Amniotic epithelial cell (primary cell): ENCODE measurements at regions not wholly inside any gene's neighbourhood (a gene's known extent, or its start where the extent isn't known, plus 50 kb on each side); places are given as distances from the start of the nearest gene placed in this dataset.
A peak's percentile ranks its signal among the peaks of the same experiment; 100 is the strongest.
"Not testable (repeated sequence)": the region's sequence is repeated elsewhere in the genome, so short reads cannot be mapped to it uniquely, and the experiment has no call there.

ENCODE experiments used
- DNase-seq: peaks from one replicate; pipeline ENCODE4 v3.0.0-alpha.2; 2010; ENCODE audit warnings: low read depth

- no peak for DNase-seq
These were observed 90.5 kb downstream of the ACTL7B start for GRCh38 chr9:108765265-108765664.

- no peak for DNase-seq
These were observed 93.3 kb downstream of the ACTL7B start for GRCh38 chr9:108762348-108763055.

- peak; percentile 41 for DNase-seq
These were observed 94.0 kb downstream of the ACTL7B start for GRCh38 chr9:108761655-108762347.

- peak; percentile 20 for DNase-seq
These were observed 94.9 kb downstream of the ACTL7B start for GRCh38 chr9:108760841-108761240.

GRCh38 chr9:108759835-108760234, 96.0 kb downstream of the ACTL7B start:
- no peak for DNase-seq

- DNase-seq, result no peak
These were observed 96.4 kb downstream of the ACTL7B start for GRCh38 chr9:108759399-108759798.

- no peak for DNase-seq
These were observed 98.9 kb downstream of the ACTL7B start for GRCh38 chr9:108756746-108757490.

- no peak for DNase-seq
These were observed 99.8 kb downstream of the ACTL7B start for GRCh38 chr9:108755979-108756378.

- DNase-seq, result no peak
These were observed 104.4 kb downstream of the ACTL7B start for GRCh38 chr9:108751369-108751768.

GRCh38 chr9:108750661-108751215, 105.0 kb downstream of the ACTL7B start:
- DNase-seq, result no peak

- no peak for DNase-seq
These were observed 107.0 kb downstream of the ACTL7B start for GRCh38 chr9:108748776-108749175.

- DNase-seq, result peak; percentile 14
These were observed 108.9 kb downstream of the ACTL7B start for GRCh38 chr9:108746864-108747263.

- DNase-seq, result no peak
These were observed 109.8 kb downstream of the ACTL7B start for GRCh38 chr9:108746001-108746400.

- DNase-seq, result no peak
These were observed 111.1 kb downstream of the ACTL7B start for GRCh38 chr9:108744641-108745040.

- peak; percentile 1 for DNase-seq
These were observed 111.8 kb downstream of the ACTL7B start for GRCh38 chr9:108743901-108744371.

- DNase-seq, result no peak
These were observed 112.4 kb downstream of the ACTL7B start for GRCh38 chr9:108743416-108743815.

- DNase-seq, result no peak
These were observed 113.6 kb downstream of the ACTL7B start for GRCh38 chr9:108742191-108742590.

- DNase-seq, result not testable (repeated sequence)
These were observed 124.5 kb downstream of the ACTL7B start for GRCh38 chr9:108731292-108731691.

GRCh38 chr9:108727580-108728111, 128.1 kb downstream of the ACTL7B start:
- DNase-seq, result no peak

- peak; percentile 27 for DNase-seq
These were observed 131.1 kb downstream of the ACTL7B start for GRCh38 chr9:108724652-108725051.

- no peak for DNase-seq
These were observed 131.7 kb downstream of the ACTL7B start for GRCh38 chr9:108724122-108724521.

- no peak for DNase-seq
These were observed 133.4 kb downstream of the ACTL7B start for GRCh38 chr9:108722396-108722795.
